ENCODE measurements at regions not wholly inside any gene's neighbourhood (a gene's known extent, or its start where the extent isn't known, plus 50 kb on each side); places are given as distances from the start of the nearest gene placed in this dataset.

- TF ChIP-seq CTCF (IDR thresholded peaks at IDR 0.05) (no peak), POLR2A (IDR thresholded peaks at IDR 0.05) (no peak)
These were observed 58.0 kb upstream of the ELN start for GRCh38 chr7:73969991-73970390.

All from body of pancreas (tissue), 4 donors.